ENCODE measurements at regions not wholly inside any gene's neighbourhood (a gene's known extent, or its start where the extent isn't known, plus 50 kb on each side); places are given as distances from the start of the nearest gene placed in this dataset.

DNA sequence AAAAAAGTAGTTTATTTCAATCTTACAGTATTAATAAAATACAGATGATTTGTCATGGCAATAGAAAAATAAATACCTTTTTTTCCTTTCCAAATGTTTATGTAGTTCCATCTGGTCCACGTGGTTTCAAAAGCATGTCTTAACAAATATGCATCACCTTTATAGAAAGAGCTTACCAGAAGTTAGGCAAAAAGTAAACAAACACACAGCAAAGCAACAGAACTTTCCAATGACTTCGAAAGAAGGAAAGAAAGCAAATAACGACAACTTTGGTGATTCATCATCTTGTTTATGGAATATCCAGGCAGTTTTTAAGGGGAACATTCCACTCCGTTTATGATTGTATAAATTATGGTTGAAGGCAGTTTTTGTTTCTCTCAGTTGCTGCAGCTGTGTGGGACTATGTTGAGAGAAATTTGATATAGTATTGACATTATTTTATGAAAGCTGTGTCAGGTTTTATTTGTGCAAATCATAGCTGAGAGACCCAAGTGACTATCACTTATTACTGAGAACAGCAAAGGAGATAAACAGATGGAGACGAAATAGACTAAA is 203.1 kb downstream of the CDC14C start:
- TF ChIP-seq, protein P1, sequence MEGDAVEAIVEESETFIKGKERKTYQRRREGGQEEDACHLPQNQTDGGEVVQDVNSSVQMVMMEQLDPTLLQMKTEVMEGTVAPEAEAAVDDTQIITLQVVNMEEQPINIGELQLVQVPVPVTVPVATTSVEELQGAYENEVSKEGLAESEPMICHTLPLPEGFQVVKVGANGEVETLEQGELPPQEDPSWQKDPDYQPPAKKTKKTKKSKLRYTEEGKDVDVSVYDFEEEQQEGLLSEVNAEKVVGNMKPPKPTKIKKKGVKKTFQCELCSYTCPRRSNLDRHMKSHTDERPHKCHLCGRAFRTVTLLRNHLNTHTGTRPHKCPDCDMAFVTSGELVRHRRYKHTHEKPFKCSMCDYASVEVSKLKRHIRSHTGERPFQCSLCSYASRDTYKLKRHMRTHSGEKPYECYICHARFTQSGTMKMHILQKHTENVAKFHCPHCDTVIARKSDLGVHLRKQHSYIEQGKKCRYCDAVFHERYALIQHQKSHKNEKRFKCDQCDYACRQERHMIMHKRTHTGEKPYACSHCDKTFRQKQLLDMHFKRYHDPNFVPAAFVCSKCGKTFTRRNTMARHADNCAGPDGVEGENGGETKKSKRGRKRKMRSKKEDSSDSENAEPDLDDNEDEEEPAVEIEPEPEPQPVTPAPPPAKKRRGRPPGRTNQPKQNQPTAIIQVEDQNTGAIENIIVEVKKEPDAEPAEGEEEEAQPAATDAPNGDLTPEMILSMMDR (conservative IDR thresholded peaks at IDR 0.05; ENCODE audit: low read depth in 2 of 2) = no peak
- TF ChIP-seq REST (IDR thresholded peaks at IDR 0.05; ENCODE audit: unreplicated experiment) = no peak
- TF ChIP-seq POLR2AphosphoS5 (IDR thresholded peaks at IDR 0.05; ENCODE audit: low read depth) = no peak
- TF ChIP-seq NANOG (IDR thresholded peaks at IDR 0.05; ENCODE audit: borderline replicate concordance) = no peak
- TF ChIP-seq, protein P2, sequence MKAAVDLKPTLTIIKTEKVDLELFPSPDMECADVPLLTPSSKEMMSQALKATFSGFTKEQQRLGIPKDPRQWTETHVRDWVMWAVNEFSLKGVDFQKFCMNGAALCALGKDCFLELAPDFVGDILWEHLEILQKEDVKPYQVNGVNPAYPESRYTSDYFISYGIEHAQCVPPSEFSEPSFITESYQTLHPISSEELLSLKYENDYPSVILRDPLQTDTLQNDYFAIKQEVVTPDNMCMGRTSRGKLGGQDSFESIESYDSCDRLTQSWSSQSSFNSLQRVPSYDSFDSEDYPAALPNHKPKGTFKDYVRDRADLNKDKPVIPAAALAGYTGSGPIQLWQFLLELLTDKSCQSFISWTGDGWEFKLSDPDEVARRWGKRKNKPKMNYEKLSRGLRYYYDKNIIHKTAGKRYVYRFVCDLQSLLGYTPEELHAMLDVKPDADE (IDR thresholded peaks at IDR 0.05) = no peak
- TF ChIP-seq EZH2 (IDR thresholded peaks at IDR 0.05; ENCODE audit: low read depth, unreplicated experiment) = no peak
- TF ChIP-seq EZH2phosphoT487 (IDR thresholded peaks at IDR 0.05; ENCODE audit: unreplicated experiment) = no peak
- TF ChIP-seq CREB1 (CRISPR knock-in tag; IDR thresholded peaks at IDR 0.05; ENCODE audit: low read depth) = no peak
- TF ChIP-seq JUNB (IDR thresholded peaks at IDR 0.05; ENCODE audit: unreplicated experiment) = no peak

All from GM23338 (cell line).